ENCODE measurements at regions not wholly inside any gene's neighbourhood (a gene's known extent, or its start where the extent isn't known, plus 50 kb on each side); places are given as distances from the start of the nearest gene placed in this dataset.

DNA sequence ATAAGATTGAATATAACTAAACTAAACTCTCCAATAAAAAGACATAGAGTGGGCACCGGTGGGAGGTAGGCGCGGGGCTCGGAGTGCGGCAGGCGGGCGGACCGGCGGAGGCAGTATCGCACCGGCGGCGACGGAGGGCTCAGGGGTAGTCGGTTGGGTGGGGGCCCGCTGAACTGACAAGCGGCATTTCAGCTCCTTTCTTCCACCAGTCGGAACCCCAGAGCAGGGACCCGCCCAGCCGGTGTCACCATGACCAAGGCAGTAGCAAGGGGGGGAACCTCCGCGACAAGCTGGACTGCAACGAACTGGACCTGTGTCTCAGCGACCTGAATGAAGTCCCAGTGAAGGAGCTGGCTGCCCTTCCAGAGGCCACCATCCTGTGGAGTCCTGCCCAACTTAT, 156.7 kb downstream of the HINT1 start:
- TF ChIP-seq, protein P1, sequence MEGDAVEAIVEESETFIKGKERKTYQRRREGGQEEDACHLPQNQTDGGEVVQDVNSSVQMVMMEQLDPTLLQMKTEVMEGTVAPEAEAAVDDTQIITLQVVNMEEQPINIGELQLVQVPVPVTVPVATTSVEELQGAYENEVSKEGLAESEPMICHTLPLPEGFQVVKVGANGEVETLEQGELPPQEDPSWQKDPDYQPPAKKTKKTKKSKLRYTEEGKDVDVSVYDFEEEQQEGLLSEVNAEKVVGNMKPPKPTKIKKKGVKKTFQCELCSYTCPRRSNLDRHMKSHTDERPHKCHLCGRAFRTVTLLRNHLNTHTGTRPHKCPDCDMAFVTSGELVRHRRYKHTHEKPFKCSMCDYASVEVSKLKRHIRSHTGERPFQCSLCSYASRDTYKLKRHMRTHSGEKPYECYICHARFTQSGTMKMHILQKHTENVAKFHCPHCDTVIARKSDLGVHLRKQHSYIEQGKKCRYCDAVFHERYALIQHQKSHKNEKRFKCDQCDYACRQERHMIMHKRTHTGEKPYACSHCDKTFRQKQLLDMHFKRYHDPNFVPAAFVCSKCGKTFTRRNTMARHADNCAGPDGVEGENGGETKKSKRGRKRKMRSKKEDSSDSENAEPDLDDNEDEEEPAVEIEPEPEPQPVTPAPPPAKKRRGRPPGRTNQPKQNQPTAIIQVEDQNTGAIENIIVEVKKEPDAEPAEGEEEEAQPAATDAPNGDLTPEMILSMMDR (IDR thresholded peaks at IDR 0.05): no peak
- TF ChIP-seq POLR2A (IDR thresholded peaks at IDR 0.05): no peak

Data from uterus (tissue), 2 donors.